NT2/D1 (cell line): ENCODE measurements at regions not wholly inside any gene's neighbourhood (a gene's known extent, or its start where the extent isn't known, plus 50 kb on each side); places are given as distances from the start of the nearest gene placed in this dataset.

Experiments used
- DNase-seq: peaks from one replicate; pipeline ENCODE4 v3.0.0-alpha.2; 2011; ENCODE audit warnings: low read depth, low spot score
- H3K27me3 ChIP-seq: 2 replicates; pipeline ENCODE4 v1.6.0; 2011; ENCODE audit warnings: mild to moderate bottlenecking; ENCODE audit not compliant: insufficient read length, insufficient read depth
- H3K36me3 ChIP-seq: 2 replicates; pipeline ENCODE4 v1.6.1; 2011; ENCODE audit warnings: mild to moderate bottlenecking, low read length, mixed read lengths; ENCODE audit not compliant: insufficient read depth, insufficient read length
- H3K4me1 ChIP-seq: 2 replicates; pipeline ENCODE4 v1.5.1; 2011; ENCODE audit not compliant: insufficient read depth, insufficient read length
- H3K4me3 ChIP-seq: 2 replicates; pipeline ENCODE4 v1.5.1; 2011; ENCODE audit warnings: low read depth; ENCODE audit not compliant: insufficient read length
- H3K9ac ChIP-seq: 2 replicates; pipeline ENCODE4 v1.6.0; 2011; ENCODE audit warnings: low read depth; ENCODE audit not compliant: insufficient read length
- H3K9me3 ChIP-seq: 2 replicates; pipeline ENCODE4 v1.5.1; 2011; ENCODE audit warnings: mild to moderate bottlenecking, low read length; ENCODE audit not compliant: insufficient read depth
- SUZ12 ChIP-seq: IDR thresholded peaks from 2 replicates; pipeline ENCODE4 v1.6.1; 2011; ENCODE audit not compliant: insufficient read length, insufficient read depth; ENCODE audit errors: extremely low read depth
- YY1 ChIP-seq: IDR thresholded peaks from 2 replicates; pipeline ENCODE4 v1.6.1; 2011; ENCODE audit not compliant: insufficient read length, insufficient read depth
- ZNF274 ChIP-seq: IDR thresholded peaks from 2 replicates; pipeline ENCODE4 v1.6.1; 2011; ENCODE audit warnings: mild to moderate bottlenecking, low read depth, low read length

DNA sequence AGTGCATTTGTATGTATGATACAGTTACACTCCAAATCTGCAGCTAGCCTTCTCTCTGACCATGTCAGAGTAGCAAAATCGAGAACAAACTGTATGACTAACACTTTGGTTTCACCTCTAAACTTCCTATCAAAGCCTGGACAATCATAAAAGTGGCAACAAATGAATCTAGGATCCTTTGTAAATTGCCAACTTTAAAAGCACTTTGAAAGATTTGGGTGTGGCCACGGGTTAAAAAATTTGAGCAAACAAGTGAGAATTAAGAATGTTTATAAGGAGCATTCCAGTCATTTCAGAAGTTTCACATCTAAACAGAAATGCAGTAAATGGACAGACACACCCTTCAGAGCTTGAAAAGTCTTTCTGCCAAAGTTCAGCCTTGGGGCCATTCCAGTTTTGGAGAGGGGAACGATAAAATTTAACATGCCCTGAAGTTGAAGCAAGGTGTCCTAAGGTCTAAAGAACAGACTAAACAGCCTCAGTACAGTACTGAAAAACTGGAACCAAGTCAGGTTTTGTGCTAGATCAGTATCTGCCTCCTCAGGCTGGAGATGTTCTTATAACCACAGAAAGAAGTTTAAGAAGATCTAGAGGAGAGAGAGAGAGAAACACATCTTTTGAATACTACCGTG is 181.9 kb upstream of the BDNF start:
- H3K27me3 ChIP-seq: no peaks in the 10 kb centered on the region
- no peaks in the 10 kb centered on the region for H3K9me3 ChIP-seq
- H3K4me1 ChIP-seq: no peaks in the 10 kb centered on the region
- no peak overlapping the region for H3K9ac ChIP-seq
- H3K4me3 ChIP-seq: no peak overlapping the region
- H3K36me3 ChIP-seq: no peaks in the 10 kb centered on the region
- no peak for DNase-seq
- TF ChIP-seq ZNF274: no peak

DNA sequence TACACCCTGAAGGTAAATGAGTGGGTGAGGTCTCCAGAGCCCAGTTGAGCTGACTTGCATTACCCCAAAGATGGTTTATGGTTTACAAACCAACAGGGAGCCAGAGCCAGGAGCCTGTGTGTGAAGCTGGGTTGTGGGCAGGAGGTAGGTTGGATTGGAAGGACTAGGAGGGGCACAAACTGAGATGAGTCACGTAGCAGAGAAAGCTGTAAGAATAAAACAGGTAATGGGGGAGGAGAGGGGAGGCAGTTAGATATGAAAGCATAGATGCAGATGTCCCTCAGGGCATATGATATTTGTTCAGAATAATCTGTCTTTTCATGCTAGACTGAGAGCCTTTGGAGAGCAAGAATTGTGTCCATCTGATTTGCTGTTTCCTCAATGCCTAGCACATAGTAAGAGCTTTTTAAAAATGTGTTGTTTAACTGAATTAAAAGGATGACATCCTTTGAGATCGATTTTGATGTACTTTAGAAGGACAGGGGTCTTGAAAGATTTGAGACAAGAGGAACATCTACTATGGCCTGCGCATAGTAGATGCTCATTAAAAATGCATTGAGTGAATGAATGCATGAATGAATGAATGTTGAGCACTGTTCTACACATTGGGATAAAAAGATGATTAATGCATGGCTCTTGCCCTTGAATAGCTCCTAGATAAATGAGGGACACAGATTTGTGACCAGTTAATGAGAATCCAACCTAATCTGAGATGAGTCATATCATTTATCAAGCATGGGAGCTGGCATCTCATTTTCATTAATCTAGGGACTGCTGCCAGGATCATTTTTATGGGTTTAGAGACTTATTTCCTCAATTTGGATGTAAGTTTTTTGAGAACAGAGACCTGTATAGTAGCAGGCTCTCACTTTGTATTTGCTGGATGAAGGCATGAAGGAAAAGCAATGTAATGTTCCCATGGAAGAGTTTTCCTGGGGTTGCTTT is 175.8 kb upstream of the BDNF start:
- no peak for TF ChIP-seq ZNF274
- no peak for TF ChIP-seq YY1
- no peak for TF ChIP-seq SUZ12
- Histone ChIP-seq H3K4me3 (no peak overlapping the region), H3K9ac (no peak overlapping the region), H3K27me3 (no peaks in the 10 kb centered on the region), H3K9me3 (no peaks in the 10 kb centered on the region), H3K36me3 (no peaks in the 10 kb centered on the region), H3K4me1 (no peaks in the 10 kb centered on the region)
- DNase-seq: no peak

DNA sequence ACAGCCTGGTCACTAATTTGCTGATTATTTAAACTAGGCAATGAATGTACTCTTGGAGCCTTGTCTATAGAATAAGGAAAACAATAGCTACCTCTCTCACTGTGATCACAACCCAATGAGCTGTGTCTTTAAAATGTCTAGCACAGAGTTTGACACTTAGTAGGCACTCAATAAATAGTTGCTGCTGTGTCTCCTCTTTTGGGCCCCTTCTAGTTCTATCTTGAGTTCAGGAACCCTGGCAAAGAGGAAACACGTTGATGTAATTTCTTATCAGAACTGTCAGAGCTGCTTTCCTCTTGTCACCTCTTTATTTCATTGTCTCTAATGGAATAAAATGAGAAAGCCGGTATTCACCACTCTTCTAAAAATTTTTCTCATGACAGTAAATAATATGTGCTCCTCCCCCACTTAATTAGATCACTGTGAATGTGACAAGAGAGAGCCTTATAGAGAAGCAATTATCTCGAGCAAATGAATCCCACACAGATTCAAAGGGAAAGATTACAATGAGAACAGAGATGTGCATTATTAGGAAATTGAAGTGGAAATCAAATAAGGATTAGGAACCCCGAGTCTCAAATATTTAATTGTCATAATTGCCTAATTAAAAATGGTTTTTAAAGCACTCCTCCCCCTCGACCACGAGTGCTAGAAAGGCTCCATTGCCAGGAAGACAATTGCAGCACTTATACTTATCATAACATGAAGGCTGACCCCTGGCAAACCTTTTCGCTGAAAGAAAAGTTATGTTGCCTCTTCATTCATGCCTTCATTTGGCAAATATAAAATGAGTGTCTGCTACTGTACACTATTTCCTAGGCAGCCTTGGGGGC is 175.0 kb upstream of the BDNF start:
- Histone ChIP-seq H3K9me3 (no peaks in the 10 kb centered on the region), H3K9ac (no peak overlapping the region), H3K27me3 (no peaks in the 10 kb centered on the region), H3K4me1 (no peaks in the 10 kb centered on the region), H3K36me3 (no peaks in the 10 kb centered on the region), H3K4me3 (no peak overlapping the region)
- no peak for DNase-seq
- TF ChIP-seq SUZ12 (no peak), ZNF274 (no peak), YY1 (no peak)

DNA sequence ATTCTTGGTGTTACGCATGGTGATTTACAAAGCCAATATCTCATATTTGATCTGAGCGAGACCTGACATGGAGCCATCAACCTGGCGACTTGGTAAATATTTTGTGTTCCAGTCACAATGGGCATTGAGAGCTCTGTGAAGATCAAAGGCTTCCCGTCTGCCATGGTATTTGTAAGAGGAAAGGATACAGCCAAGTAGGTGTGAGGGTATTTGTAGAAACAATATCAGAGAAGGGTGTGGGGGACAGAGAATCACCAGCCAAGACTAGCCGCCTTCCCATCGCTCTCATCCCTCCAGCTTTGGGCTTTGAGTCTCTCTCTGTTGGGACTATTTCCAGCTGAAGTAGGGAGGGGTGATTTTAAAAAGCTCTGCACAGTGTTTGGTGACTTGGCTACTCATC is 173.4 kb upstream of the BDNF start:
- H3K9me3 ChIP-seq: no peaks in the 10 kb centered on the region

DNA sequence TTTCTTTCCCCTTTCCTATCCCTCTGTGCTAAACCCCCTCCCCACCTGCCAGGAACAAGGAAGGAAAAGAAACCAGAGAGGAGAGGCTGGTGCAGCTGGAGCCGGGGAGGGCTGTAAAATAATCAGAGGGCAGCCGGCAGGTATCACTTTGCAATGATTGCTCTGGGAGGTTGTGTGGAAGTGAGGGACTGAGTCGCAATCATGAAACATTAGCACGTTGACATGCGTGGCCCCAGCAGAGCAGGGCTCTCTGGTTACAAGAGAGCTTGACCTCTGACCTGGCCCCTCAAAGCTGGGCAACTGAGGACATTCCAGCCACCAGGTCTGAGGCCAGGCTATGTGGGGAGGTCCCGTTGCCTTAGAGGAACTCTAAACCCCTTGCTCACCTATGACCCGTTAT is 170.8 kb upstream of the BDNF start:
- Histone ChIP-seq H3K27me3 (no peaks in the 10 kb centered on the region), H3K36me3 (no peaks in the 10 kb centered on the region), H3K4me3 (no peak overlapping the region), H3K9me3 (no peaks in the 10 kb centered on the region), H3K9ac (no peak overlapping the region), H3K4me1 (no peaks in the 10 kb centered on the region)
- TF ChIP-seq ZNF274 (no peak), SUZ12 (no peak), YY1 (no peak)
- DNase-seq: no peak

More for the DNA sequence above, 173.4 kb upstream of the BDNF start:
- Histone ChIP-seq H3K9ac (no peak overlapping the region), H3K27me3 (no peaks in the 10 kb centered on the region), H3K4me3 (no peak overlapping the region), H3K4me1 (no peaks in the 10 kb centered on the region), H3K36me3 (no peaks in the 10 kb centered on the region)
- TF ChIP-seq ZNF274 (no peak), YY1 (no peak), SUZ12 (no peak)
- DNase-seq: no peak

DNA sequence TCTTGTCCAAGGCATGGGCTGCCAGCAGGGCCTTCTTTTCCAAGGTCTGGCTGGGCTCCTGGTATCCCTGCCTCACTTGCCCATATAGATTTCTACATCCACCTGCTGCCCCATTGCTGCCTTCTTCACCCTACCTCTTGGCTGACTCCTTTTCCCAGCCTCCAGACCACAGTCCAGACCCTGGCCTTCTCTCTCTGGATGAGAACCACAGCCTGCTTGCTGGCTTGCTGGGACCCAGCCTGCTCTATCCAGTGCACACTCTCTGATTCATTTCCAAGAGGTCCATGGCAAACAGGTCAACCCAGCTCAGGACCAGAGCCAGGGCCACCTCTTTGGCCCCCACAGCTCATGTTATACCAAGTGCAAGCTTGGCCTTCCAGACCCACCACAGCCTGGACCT is 169.4 kb upstream of the BDNF start:
- no peak for DNase-seq
- H3K9me3 ChIP-seq: no peaks in the 10 kb centered on the region
- no peaks in the 10 kb centered on the region for H3K27me3 ChIP-seq
- H3K9ac ChIP-seq: no peak overlapping the region
- H3K4me3 ChIP-seq: no peak overlapping the region
- H3K36me3 ChIP-seq: no peaks in the 10 kb centered on the region
- no peaks in the 10 kb centered on the region for H3K4me1 ChIP-seq
- TF ChIP-seq YY1: no peak
- TF ChIP-seq SUZ12: no peak
- no peak for TF ChIP-seq ZNF274

DNA sequence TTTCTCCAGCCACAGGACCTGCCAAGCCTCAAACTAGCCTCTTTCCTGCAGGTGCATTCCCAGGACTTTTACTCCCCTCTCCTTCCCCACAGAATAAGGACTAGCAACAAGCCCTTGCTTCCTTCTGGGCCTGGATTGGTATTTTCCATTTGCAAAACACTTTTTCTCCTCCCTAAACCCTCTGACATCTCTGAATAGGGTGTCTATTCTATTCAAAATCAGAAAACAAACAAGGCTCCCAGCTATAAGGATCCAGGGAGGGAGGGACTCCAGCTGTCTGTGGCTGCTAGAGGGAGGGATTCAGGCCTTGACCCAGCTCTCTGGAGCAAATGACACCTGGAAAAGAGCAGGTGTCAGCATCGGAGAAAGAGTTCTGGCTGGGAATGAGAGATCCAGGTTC is 168.5 kb upstream of the BDNF start:
- no peak for DNase-seq
- H3K36me3 ChIP-seq: no peaks in the 10 kb centered on the region
- no peak overlapping the region for H3K4me3 ChIP-seq
- peaks cover 2% of the 10 kb centered on the region for H3K4me1 ChIP-seq
- no peak overlapping the region for H3K9ac ChIP-seq
- no peak for TF ChIP-seq SUZ12
- TF ChIP-seq YY1: no peak
- TF ChIP-seq ZNF274: no peak
- H3K9me3 ChIP-seq: no peaks in the 10 kb centered on the region
- no peaks in the 10 kb centered on the region for H3K27me3 ChIP-seq
